SW480 (cell line): ENCODE measurements at regions not wholly inside any gene's neighbourhood (a gene's known extent, or its start where the extent isn't known, plus 50 kb on each side); places are given as distances from the start of the nearest gene placed in this dataset.

Source experiments
- DNase-seq: peaks from one replicate; pipeline ENCODE4 v3.0.0-alpha.2; 2016; ENCODE audit warnings: low spot score

GRCh38 chr5:114153833-114154232, 208.0 kb upstream of the KCNN2 start:
- no peak for DNase-seq

- no peak for DNase-seq
Measured at GRCh38 chr5:114166081-114166480, 195.8 kb upstream of the KCNN2 start.

GRCh38 chr5:114174131-114174530, 187.7 kb upstream of the KCNN2 start:
- DNase-seq = no peak

DNA sequence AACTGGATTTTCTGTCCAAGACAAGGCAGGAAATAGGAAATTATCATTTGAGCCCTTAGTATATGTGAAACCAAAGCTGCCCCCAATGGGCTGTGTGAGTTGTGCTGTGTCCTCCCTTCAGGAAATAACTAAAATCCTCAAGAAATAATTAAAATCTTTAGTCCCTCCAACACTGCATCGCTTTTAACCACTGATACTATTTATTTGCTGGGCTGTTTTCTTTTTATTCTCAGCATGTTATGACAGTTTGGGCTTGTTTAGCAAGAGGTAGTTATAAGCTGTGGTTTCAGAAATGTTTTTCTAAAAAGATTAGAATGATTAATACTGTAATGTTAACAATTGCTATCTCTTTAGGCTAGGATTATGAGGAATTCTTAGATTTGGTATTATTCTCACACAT, 187.0 kb upstream of the KCNN2 start:
- DNase-seq = no peak

DNA sequence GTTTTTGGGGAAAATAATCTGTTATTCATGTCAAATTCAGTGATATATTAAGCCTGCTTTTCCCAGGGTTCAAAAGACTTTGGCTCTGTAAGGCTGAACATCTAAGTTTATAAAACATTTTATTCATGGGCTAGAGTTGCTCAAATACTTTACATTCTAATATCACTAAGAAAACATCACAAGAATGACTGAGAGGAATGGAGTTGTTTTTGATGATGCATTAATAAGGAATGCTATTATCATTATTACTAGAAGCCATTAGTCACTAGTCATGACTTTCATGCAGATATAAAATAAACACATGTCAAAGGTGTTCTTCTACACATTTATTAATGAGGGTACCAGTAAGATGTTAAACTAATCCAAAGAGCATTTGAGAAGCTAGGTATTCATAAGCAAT, 185.5 kb upstream of the KCNN2 start:
- DNase-seq = no peak

- DNase-seq = no peak
Measured at GRCh38 chr5:114179134-114179533, 182.7 kb upstream of the KCNN2 start.

DNA sequence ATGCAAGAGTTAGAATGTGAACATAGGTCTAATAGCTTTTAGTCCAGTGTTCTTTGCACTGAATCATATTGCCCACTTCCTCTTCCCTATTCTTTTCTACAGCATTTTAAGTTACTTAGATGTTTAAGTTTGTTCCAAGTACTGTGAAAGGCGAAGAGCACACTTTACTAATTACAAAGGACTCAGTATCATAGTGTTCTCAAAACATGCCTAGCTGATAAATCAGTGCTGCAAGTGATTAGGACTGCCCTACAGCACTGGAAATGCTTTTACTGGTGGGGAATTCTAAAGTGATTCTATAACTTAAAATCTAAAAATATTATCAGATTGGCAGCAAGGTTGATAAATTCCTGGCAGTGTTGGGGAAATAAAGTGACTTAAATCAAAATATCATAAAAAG, 177.9 kb upstream of the KCNN2 start:
- no peak for DNase-seq

- no peak for DNase-seq
Measured at GRCh38 chr5:114185274-114185673, 176.6 kb upstream of the KCNN2 start.

DNA sequence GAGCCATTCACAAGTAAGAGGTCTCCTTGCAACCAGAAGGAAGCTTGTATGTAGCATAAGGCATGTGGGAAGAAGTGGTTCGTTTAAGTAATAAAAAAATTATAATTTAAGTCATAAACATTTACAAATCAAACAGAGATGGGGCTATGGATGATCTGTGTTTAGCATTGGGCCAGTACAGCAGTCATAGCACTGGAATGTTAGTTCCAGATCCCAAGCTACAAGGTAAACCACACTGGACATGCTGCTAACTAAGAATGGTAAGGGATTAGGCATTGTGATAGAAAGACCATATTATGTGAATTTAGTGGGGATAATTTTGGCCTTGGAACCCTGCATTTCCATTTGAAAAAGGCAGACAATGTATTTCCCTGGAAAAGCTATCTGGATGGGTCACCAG, 170.4 kb upstream of the KCNN2 start:
- no peak for DNase-seq

DNA sequence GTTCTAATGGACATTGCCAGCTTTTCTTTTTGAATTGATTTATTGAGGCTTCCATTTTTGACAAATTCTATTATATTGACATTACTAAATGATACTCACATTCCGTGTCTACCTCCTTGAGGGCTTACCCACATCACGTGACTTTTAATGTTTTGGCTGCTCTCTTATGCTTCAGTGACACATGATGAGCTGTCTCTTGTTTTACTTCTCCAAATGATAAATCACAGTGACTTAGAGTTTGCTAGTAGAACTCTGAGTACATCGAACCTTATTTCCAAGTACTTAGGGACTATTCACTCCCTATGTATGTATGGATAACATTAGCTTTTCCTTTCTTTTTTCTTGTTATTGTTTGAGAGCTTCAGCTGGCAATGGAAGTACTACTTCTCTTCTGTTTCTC, 169.8 kb upstream of the KCNN2 start:
- DNase-seq = no peak

DNA sequence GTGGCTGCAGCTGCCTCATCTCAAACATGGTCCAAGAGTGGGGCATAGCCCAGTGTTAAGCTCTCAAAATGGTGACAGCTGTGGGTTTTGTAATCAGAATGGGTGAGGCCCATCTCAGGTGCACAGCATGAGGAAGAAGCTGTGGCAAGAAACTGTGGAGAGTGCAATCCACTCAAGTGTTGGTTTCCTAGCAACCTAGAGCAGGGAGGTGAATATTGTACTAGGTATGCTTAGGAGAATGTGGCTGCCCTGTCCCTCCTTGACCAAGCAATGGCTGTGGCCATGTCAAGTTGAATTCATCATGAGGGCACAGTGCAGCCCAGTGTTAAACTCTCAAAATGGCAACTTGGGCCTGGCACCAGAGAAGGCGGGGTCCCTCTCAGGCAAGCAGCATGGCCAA, 160.5 kb upstream of the KCNN2 start:
- no peak for DNase-seq

- DNase-seq = no peak
Measured at GRCh38 chr5:114204923-114205322, 156.9 kb upstream of the KCNN2 start.

DNA sequence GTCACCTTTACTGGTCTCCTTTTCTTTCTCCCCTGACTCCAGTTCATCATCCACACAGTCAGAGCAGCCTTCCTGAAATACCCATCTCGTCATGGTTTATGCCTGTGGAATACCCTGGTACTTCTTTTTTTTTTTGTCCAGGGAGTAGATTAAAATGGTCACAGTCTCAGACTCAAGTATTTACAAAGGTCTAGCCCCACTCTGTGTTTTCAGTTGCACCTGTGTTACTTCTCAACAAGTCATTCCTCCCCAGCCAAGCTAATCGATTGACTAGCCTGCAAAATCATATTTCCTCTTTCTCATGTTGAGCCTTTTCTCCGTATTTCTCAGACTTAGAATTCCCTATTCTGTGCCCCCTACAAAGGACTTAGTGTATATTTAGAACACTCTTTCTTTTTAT, 155.2 kb upstream of the KCNN2 start:
- DNase-seq = no peak

GRCh38 chr5:114207615-114208014, 154.3 kb upstream of the KCNN2 start:
- DNase-seq = no peak

GRCh38 chr5:114208120-114208519, 153.8 kb upstream of the KCNN2 start:
- no peak for DNase-seq

- DNase-seq = no peak
Measured at GRCh38 chr5:114208588-114208987, 153.3 kb upstream of the KCNN2 start.

GRCh38 chr5:114210662-114211061, 151.2 kb upstream of the KCNN2 start:
- no peak for DNase-seq

- no peak for DNase-seq
Measured at GRCh38 chr5:114221807-114222206, 140.1 kb upstream of the KCNN2 start.

DNA sequence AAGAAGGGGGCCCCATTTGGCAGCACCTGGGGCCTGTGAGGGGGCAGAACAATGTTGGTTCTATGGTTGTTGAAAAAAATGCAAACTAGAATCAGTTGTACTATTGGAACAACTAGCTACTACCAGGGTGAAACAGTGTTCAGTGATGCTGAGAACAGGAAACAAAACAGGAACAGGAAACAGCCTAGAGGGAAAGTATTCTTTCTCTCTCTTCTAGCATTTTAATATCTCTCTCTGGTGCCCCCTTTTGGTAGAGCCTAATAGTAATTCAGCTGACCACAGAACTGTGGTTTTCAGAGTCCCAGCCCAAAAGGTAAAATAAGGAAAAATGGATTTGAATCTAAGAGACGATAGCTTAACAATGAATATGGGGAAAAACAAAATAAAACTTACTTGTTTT, 138.0 kb upstream of the KCNN2 start:
- DNase-seq = no peak

GRCh38 chr5:114237766-114238165, 124.1 kb upstream of the KCNN2 start:
- DNase-seq = peak; percentile 7

DNA sequence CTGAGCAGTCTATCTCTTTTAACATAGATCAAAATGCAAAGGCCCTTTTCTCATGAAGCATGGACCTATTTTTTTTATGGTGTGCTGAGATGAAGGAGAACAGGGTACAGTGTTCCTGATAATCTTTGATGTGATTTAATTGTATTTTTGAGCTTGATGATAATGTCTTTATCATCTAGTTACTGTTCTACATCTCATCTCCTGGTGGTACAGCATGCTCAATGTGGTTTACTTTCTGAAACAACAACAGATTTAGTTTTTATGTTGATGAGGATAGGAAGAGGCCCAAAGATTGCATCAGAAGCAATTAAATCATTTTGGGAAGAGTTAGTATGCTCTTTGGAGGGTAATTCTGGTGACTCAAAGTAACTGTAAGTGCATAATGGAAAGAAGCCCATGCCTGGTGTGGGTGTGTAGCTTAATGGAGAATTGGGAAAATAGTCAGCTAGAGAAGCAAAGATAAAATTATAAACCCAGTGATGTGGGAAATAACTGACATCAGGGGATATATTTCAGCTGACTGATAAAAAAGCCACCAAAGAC, 123.0 kb upstream of the KCNN2 start:
- DNase-seq = no peak

DNA sequence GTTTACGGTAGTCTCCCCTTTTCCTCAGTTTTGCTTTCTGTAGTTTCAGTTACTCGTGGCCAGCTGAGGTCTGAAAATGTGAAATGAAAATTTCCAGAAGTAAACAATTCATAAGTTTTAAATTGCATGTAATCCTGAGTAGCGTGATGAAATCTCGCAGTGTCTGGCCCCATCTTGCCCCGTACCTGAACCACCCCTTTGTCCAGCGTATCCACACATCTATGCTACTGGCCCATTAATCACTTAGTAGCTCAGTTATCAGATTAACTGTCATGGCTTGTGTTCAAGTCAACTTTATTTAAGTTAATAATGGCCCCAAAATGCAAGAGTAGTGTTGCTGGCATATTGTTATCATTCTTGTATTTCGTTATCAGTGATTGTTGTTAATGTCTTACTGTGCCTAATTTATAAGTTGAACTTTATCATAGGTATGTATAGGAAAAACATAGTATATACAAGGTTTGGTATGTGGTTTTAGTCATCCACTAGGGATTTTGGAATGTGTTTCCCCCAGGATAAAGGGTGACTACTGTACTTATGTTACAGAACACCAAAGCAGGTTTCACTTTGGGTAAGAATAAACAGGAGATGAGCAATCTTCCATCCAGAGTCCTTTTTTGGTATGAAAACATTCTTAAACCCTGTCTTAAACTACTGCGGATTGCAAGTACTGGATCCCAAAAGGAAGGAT, 118.4 kb upstream of the KCNN2 start:
- DNase-seq = no peak

- DNase-seq = no peak
Measured at GRCh38 chr5:114243972-114244317, 117.9 kb upstream of the KCNN2 start.

DNA sequence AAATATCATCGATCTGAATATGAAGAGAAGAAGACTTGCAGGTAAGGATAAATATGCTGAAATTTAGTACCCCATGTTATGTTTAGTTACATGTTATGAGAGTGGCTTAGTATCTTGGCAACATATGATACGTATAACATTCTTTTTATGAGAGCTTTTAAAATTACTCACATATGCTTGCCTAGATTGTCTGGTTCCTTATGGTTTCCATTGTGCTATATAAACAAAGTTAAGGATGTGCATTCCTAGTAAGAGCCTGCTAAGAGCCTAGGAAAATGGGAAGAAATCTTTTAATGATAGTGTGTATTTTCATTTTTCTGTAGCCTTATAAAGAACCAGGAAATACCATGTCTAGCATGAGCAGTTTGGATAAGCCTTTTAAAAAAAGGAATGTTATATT, 112.0 kb upstream of the KCNN2 start:
- DNase-seq = no peak

- DNase-seq = no peak
Measured at GRCh38 chr5:114250536-114250935, 111.3 kb upstream of the KCNN2 start.
